ENCODE measurements at regions not wholly inside any gene's neighbourhood (a gene's known extent, or its start where the extent isn't known, plus 50 kb on each side); places are given as distances from the start of the nearest gene placed in this dataset.

DNA sequence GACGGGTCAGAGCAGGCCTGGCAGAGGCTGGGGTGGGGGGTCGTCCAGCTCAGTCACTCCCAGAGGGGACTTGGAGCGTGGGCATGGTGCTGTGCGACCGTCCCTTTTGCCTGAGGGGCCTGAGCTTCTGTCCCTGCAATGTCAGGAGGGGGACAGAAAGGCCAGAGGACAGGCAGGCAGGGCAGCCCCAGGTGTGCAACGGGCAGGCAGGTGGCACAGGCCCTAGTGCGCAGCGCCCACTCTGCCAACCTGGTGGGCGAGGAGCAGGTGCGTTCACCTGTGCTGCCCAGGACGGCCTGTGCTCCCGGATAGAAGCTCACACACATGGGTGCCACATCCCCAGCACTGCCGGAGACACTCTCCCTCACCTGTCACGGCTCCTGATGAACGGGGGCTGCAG lies 78.7 kb upstream of the SLCO4A1 start:
- H3K79me2 ChIP-seq (ENCODE audit: low read length), result no peaks in the 10 kb centered on the region
- H3K27me3 ChIP-seq (ENCODE audit: low read depth, low read length), result no peaks in the 10 kb centered on the region
- no peak for TF ChIP-seq EZH2phosphoT487 (IDR thresholded peaks at IDR 0.05; ENCODE audit: low read depth)
- TF ChIP-seq, protein P1, sequence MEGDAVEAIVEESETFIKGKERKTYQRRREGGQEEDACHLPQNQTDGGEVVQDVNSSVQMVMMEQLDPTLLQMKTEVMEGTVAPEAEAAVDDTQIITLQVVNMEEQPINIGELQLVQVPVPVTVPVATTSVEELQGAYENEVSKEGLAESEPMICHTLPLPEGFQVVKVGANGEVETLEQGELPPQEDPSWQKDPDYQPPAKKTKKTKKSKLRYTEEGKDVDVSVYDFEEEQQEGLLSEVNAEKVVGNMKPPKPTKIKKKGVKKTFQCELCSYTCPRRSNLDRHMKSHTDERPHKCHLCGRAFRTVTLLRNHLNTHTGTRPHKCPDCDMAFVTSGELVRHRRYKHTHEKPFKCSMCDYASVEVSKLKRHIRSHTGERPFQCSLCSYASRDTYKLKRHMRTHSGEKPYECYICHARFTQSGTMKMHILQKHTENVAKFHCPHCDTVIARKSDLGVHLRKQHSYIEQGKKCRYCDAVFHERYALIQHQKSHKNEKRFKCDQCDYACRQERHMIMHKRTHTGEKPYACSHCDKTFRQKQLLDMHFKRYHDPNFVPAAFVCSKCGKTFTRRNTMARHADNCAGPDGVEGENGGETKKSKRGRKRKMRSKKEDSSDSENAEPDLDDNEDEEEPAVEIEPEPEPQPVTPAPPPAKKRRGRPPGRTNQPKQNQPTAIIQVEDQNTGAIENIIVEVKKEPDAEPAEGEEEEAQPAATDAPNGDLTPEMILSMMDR (IDR thresholded peaks at IDR 0.05; ENCODE audit: low read depth, low read length), result no peak

DNA sequence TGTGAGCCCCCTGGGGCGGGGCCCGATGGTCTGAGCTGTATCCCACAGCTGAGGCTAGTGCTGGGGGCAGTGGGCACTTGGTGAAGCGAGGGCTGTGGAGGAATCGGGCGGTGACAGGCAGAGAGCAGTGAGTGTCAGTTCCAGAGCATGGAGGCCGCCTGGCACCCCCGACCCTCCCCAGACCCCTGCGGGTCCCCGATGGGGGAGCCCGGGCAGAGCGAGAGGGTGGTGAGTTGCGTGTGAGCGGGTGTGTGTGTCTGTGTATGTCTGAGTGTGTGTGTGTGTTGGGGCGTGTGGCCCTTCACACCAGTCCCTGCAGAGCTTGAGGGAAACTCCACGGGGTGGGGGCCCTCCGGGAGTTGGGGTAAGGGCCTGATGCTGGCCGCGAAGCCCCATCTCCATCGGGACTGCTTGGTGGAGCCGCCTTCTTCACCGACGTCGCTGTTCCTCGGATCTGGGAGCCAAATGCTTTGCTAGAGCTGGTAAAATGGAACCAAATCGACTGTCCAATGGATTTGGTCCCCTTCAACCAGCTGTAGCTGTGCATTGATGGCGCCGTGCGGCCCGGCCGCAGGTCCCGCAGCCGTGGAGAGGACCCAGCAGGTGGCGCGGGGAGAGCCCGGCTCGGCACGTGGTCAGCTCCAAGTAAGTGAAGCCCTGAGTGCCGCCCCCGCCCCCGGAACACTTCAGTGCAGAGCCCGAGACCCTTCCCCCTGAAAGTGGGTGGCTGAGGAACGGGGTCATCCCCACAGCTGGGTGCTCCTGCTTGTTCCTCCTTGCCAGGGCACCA lies 77.7 kb upstream of the SLCO4A1 start:
- Histone ChIP-seq H4K20me1 (ENCODE audit: insufficient read depth, low read length) (no peaks in the 10 kb centered on the region), H3K9me3 (ENCODE audit: insufficient read depth, low read length) (no peaks in the 10 kb centered on the region), H3K27ac (ENCODE audit: low read length) (no peak overlapping the region), H3K4me3 (ENCODE audit: low read length) (no peak overlapping the region), H3K27me3 (ENCODE audit: low read depth, low read length) (no peaks in the 10 kb centered on the region), H3K4me1 (ENCODE audit: low read length) (peaks cover 11% of the 10 kb centered on the region), H3K4me2 (ENCODE audit: low read length) (no peak overlapping the region), H3K9ac (ENCODE audit: low read length) (no peak overlapping the region), H2AFZ (ENCODE audit: low read depth, low read length) (no peak overlapping the region), H3K79me2 (ENCODE audit: low read length) (no peaks in the 10 kb centered on the region), H3K36me3 (replicated peaks; ENCODE audit: low read depth, low read length) (no peaks in the 10 kb centered on the region)
- TF ChIP-seq EZH2phosphoT487 (IDR thresholded peaks at IDR 0.05; ENCODE audit: low read depth), result no peak
- TF ChIP-seq, protein P1 (IDR thresholded peaks at IDR 0.05; ENCODE audit: low read depth, low read length), result no peak

More for the DNA sequence above, 78.7 kb upstream of the SLCO4A1 start:
- Histone ChIP-seq H3K9me3 (ENCODE audit: insufficient read depth, low read length) (no peaks in the 10 kb centered on the region), H3K27ac (ENCODE audit: low read length) (no peak overlapping the region), H3K4me3 (ENCODE audit: low read length) (no peak overlapping the region), H4K20me1 (ENCODE audit: insufficient read depth, low read length) (no peaks in the 10 kb centered on the region), H3K36me3 (replicated peaks; ENCODE audit: low read depth, low read length) (no peaks in the 10 kb centered on the region), H3K9ac (ENCODE audit: low read length) (no peak overlapping the region), H3K4me1 (ENCODE audit: low read length) (peaks cover 11% of the 10 kb centered on the region), H2AFZ (ENCODE audit: low read depth, low read length) (no peak overlapping the region), H3K4me2 (ENCODE audit: low read length) (no peak overlapping the region)

DNA sequence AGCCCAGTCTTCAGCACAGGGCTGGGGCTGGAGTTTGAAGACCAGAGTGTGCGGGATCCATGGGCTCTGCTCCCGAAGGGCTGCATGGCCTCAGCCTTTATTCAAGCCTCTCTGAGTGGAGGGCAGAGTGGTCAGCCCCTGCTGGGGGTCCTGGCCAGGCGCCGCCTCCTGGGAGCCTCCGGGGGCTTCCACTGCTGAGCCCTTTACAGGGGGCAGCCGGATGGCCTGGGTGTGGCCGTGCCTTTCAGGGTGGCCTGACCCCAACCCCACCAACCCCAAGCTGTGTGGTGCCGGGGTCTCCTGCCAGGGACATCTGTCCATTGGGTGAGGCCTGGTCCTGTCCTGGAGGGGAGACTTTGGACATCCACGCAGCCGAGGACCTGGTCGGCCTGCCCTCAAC lies 76.0 kb upstream of the SLCO4A1 start:
- H3K79me2 ChIP-seq (ENCODE audit: low read length), result no peaks in the 10 kb centered on the region
- H2AFZ ChIP-seq (ENCODE audit: low read depth, low read length), result no peak overlapping the region
- H3K27me3 ChIP-seq (ENCODE audit: low read depth, low read length), result no peaks in the 10 kb centered on the region
- no peaks in the 10 kb centered on the region for H4K20me1 ChIP-seq (ENCODE audit: insufficient read depth, low read length)
- no peak overlapping the region for H3K9ac ChIP-seq (ENCODE audit: low read length)
- no peak overlapping the region for H3K4me2 ChIP-seq (ENCODE audit: low read length)
- no peak overlapping the region for H3K4me3 ChIP-seq (ENCODE audit: low read length)
- H3K36me3 ChIP-seq (replicated peaks; ENCODE audit: low read depth, low read length), result no peaks in the 10 kb centered on the region
- no peak overlapping the region for H3K27ac ChIP-seq (ENCODE audit: low read length)
- H3K9me3 ChIP-seq (ENCODE audit: insufficient read depth, low read length), result no peaks in the 10 kb centered on the region
- H3K4me1 ChIP-seq (ENCODE audit: low read length), result peaks cover 6% of the 10 kb centered on the region
- TF ChIP-seq EZH2phosphoT487 (IDR thresholded peaks at IDR 0.05; ENCODE audit: low read depth), result no peak
- TF ChIP-seq, protein P1 (IDR thresholded peaks at IDR 0.05; ENCODE audit: low read depth, low read length), result no peak

DNA sequence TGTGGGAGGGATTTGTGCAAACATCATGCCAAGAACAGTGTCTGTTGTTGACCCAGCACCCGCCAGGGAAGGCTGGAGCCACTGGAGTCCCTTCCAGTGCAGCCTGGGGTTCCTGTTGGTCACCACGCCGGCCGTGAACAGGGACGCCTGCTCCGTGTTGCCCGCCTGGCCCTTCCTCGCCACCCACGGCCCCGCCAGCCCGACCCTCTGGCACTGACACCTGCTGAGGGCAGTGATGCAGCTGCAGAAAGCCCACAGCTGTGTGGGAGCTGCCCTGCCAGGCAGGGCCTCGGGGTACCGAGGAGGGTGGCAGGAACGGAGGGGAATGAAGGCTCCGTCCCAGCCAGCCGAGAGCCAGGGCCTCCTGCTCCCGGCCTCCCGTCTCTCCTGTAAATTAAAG lies 75.5 kb upstream of the SLCO4A1 start:
- Histone ChIP-seq H3K36me3 (replicated peaks; ENCODE audit: low read depth, low read length) (no peaks in the 10 kb centered on the region), H2AFZ (ENCODE audit: low read depth, low read length) (no peak overlapping the region), H3K9me3 (ENCODE audit: insufficient read depth, low read length) (no peaks in the 10 kb centered on the region), H3K79me2 (ENCODE audit: low read length) (no peaks in the 10 kb centered on the region), H3K27ac (ENCODE audit: low read length) (no peak overlapping the region), H3K4me2 (ENCODE audit: low read length) (no peak overlapping the region), H3K27me3 (ENCODE audit: low read depth, low read length) (no peaks in the 10 kb centered on the region), H4K20me1 (ENCODE audit: insufficient read depth, low read length) (no peaks in the 10 kb centered on the region), H3K4me1 (ENCODE audit: low read length) (peaks cover 3% of the 10 kb centered on the region; the same call in 1 of the 2 replicates), H3K4me3 (ENCODE audit: low read length) (no peak overlapping the region), H3K9ac (ENCODE audit: low read length) (no peak overlapping the region)
- TF ChIP-seq, protein P1 (IDR thresholded peaks at IDR 0.05; ENCODE audit: low read depth, low read length), result no peak
- no peak for TF ChIP-seq EZH2phosphoT487 (IDR thresholded peaks at IDR 0.05; ENCODE audit: low read depth)
